ENCODE measurements at regions not wholly inside any gene's neighbourhood (a gene's known extent, or its start where the extent isn't known, plus 50 kb on each side); places are given as distances from the start of the nearest gene placed in this dataset.
"Not testable (repeated sequence)": the region's sequence is repeated elsewhere in the genome, so short reads cannot be mapped to it uniquely, and the experiment has no call there.

DNA sequence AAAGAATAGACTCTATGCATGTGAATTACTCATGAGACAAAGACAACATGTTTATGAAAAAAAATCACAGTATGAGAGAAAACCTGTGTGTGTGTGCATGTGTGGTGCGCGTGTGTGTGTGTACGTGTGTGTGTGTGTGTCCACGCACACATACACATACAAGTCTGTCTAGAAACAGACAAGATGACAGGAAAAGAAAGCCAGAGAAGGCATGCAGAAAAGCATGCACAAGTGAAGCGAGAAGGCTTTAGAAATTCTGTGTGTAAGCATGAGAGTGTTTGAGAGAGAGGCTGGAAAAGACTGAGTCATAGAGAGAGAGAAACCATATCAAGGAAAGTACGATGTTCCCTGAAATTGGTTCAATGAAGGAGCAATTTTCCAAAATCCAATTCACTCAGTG lies 566.4 kb upstream of the C16orf82 start:
- no peak for DNase-seq (ENCODE audit: low read depth, low spot score)
- ChIA-PET CTCF (no interaction called here), POLR2A (no interaction called here)
- H3K27ac ChIP-seq (ENCODE audit: low read depth, low read length), result no peak overlapping the region
- no peak overlapping the region for H3K4me3 ChIP-seq (ENCODE audit: low read depth, low read length)
- H3K27me3 ChIP-seq (ENCODE audit: control insufficient read depth, insufficient read depth, low read length), result no peaks in the 10 kb centered on the region
- TF ChIP-seq, protein P1, sequence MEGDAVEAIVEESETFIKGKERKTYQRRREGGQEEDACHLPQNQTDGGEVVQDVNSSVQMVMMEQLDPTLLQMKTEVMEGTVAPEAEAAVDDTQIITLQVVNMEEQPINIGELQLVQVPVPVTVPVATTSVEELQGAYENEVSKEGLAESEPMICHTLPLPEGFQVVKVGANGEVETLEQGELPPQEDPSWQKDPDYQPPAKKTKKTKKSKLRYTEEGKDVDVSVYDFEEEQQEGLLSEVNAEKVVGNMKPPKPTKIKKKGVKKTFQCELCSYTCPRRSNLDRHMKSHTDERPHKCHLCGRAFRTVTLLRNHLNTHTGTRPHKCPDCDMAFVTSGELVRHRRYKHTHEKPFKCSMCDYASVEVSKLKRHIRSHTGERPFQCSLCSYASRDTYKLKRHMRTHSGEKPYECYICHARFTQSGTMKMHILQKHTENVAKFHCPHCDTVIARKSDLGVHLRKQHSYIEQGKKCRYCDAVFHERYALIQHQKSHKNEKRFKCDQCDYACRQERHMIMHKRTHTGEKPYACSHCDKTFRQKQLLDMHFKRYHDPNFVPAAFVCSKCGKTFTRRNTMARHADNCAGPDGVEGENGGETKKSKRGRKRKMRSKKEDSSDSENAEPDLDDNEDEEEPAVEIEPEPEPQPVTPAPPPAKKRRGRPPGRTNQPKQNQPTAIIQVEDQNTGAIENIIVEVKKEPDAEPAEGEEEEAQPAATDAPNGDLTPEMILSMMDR (IDR thresholded peaks at IDR 0.05; ENCODE audit: low read depth, low read length), result no peak
- peaks cover 3% of the 10 kb centered on the region; the same call in 1 of the 2 replicates for H3K9me3 ChIP-seq (ENCODE audit: control insufficient read depth, insufficient read depth, low read length)

DNA sequence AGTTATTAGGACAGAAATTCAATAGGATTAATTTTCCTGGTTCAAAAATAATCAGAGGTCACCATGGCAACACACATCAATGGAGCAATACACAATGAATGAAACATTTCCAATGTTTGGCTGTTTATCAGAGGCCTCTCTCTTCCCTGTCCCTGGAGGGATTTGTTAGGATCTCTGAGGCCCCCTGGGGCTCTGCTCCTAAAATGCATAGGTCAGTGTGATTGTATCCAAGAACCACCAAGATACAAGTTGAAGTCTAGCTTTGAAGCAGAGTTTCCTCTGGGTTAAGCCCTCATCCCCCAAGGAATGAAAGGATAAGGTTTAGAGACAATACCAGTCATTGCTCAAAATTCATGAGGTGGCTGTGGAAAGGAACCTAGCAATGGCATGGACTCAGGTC lies 561.2 kb upstream of the C16orf82 start:
- CTCF ChIA-PET, result no interaction called here
- H3K9me3 ChIP-seq (ENCODE audit: control insufficient read depth, insufficient read depth, low read length), result peaks cover 22% of the 10 kb centered on the region
- POLR2A ChIA-PET, result no interaction called here

DNA sequence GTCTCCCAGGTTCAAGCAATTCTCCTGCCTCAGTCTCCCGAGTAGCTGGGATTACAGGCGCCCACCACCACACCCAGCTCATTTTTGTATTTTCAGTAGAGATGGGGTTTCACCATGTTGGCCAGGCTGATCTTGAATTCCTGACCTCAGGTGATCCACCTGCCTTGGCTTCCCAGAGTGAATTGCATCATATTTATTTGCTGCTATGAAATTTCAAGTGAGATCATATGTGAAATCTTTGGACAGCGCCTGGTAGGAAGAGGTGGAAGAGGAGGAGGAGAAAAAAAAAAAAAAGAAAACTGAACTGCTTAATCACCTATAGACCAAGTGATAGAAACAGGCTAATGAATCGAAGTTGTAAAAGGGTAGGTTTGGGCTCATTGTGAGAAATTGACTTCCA lies 557.8 kb upstream of the C16orf82 start:
- peaks cover 27% of the 10 kb centered on the region for H3K9me3 ChIP-seq (ENCODE audit: control insufficient read depth, insufficient read depth, low read length)
- H3K27ac ChIP-seq (ENCODE audit: low read depth, low read length); CTCF ChIA-PET; H3K27me3 ChIP-seq (ENCODE audit: control insufficient read depth, insufficient read depth, low read length); DNase-seq (ENCODE audit: low read depth, low spot score); H3K4me3 ChIP-seq (ENCODE audit: low read depth, low read length); POLR2A ChIA-PET: not testable (repeated sequence)

More for the DNA sequence above, 561.2 kb upstream of the C16orf82 start:
- H3K4me3 ChIP-seq (ENCODE audit: low read depth, low read length), result no peak overlapping the region
- TF ChIP-seq, protein P1 (IDR thresholded peaks at IDR 0.05; ENCODE audit: low read depth, low read length), result no peak
- DNase-seq (ENCODE audit: low read depth, low spot score), result no peak
- H3K27ac ChIP-seq (ENCODE audit: low read depth, low read length), result no peak overlapping the region
- no peaks in the 10 kb centered on the region for H3K27me3 ChIP-seq (ENCODE audit: control insufficient read depth, insufficient read depth, low read length)

DNA sequence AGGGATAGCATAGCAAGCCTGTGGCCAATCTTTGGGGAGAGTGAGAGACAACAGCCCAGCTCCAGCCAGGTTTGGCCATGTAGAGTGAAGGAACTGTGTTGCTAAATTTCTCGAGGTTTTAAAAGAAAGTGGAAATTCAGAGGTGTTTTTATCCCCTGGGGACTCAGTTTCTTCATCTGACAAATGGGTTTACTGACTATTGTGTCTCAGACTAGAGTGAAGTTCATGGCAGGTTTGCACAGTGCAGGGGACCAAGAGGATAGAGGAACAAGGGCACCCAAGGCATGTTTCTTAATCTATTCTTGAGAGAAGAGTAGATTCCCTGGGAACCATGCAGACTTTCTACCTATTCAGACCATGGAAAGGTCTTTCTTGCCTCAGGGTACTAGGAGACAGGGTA lies 555.8 kb upstream of the C16orf82 start:
- CTCF ChIA-PET, result interaction anchor here (0.7 kb wide), 1 partner anchor 668 kb away, joined by 3 read pairs; no protein-coding TSS in a partner anchor
- DNase-seq (ENCODE audit: low read depth, low spot score), result no peak

DNA sequence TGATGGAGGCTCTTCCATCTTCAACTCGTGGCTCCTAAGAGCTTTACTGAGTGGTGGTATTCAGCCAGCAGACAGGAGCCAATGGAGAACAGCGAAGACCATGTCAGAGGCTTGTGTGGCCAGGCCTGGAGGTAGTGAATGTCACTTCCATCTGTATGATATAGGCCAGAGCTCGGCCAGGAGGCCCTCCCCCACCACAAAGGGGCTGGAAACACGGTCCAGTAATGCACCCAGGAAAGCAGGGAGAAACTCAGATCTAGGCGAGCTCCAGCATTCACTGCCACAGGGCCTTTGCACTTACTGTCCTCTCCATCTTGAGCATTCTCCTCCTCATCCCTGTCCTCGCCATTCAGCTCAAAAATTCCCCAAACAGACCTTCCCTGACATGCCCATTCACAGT lies 555.3 kb upstream of the C16orf82 start:
- ChIA-PET POLR2A (no interaction called here), CTCF (no interaction called here)
- TF ChIP-seq, protein P1 (IDR thresholded peaks at IDR 0.05; ENCODE audit: low read depth, low read length), result no peak
- peaks cover 27% of the 10 kb centered on the region for H3K9me3 ChIP-seq (ENCODE audit: control insufficient read depth, insufficient read depth, low read length)
- DNase-seq (ENCODE audit: low read depth, low spot score), result no peak
- H3K27ac ChIP-seq (ENCODE audit: low read depth, low read length), result no peak overlapping the region
- no peak overlapping the region for H3K4me3 ChIP-seq (ENCODE audit: low read depth, low read length)
- H3K27me3 ChIP-seq (ENCODE audit: control insufficient read depth, insufficient read depth, low read length), result no peaks in the 10 kb centered on the region

More for the DNA sequence above, 555.8 kb upstream of the C16orf82 start:
- TF ChIP-seq, protein P1 (IDR thresholded peaks at IDR 0.05; ENCODE audit: low read depth, low read length), result no peak
- Histone ChIP-seq H3K27me3 (ENCODE audit: control insufficient read depth, insufficient read depth, low read length) (no peaks in the 10 kb centered on the region), H3K9me3 (ENCODE audit: control insufficient read depth, insufficient read depth, low read length) (peaks cover 29% of the 10 kb centered on the region), H3K4me3 (ENCODE audit: low read depth, low read length) (no peak overlapping the region), H3K27ac (ENCODE audit: low read depth, low read length) (no peak overlapping the region)
- POLR2A ChIA-PET, result no interaction called here

DNA sequence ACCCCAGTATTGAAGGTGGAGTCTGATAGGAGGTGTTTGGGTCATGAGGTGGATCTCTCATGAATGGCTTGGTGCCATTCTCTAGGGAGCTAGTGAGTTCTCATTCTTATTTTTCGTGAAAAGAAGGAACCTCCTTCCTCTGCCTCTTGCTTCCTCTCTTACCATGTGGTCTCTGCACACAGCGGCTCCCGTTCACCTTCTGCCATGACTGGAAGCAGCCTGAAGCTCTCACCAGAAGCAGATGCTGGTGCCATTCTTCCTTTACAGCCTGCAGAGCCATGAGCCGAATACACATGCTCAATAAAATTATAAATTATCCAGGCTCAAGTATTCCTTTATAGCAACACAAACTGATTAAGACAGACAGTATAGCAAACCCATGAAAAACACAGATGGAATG lies 545.1 kb upstream of the C16orf82 start:
- ChIA-PET CTCF (no interaction called here), POLR2A (no interaction called here)
- H3K27me3 ChIP-seq (ENCODE audit: control insufficient read depth, insufficient read depth, low read length), result no peaks in the 10 kb centered on the region
- peaks cover 10% of the 10 kb centered on the region for H3K9me3 ChIP-seq (ENCODE audit: control insufficient read depth, insufficient read depth, low read length)
- DNase-seq (ENCODE audit: low read depth, low spot score), result no peak
- no peak overlapping the region for H3K27ac ChIP-seq (ENCODE audit: low read depth, low read length)
- H3K4me3 ChIP-seq (ENCODE audit: low read depth, low read length), result no peak overlapping the region
- TF ChIP-seq, protein P1 (IDR thresholded peaks at IDR 0.05; ENCODE audit: low read depth, low read length), result no peak
